Type B pancreatic cell (in vitro differentiated cells): ENCODE measurements at regions not wholly inside any gene's neighbourhood (a gene's known extent, or its start where the extent isn't known, plus 50 kb on each side); places are given as distances from the start of the nearest gene placed in this dataset.

Experiments used
- DNase-seq: peaks from one replicate; pipeline ENCODE4 v3.0.0; 2021; ENCODE audit warnings: mixed read lengths; ENCODE audit not compliant: unreplicated experiment; ENCODE audit errors: extremely low spot score
- H3K27ac Mint-ChIP-seq: 2 replicates; pipeline ENCODE4 v1.8.0; 2021; ENCODE audit warnings: mild to moderate bottlenecking, mixed read lengths
- H3K27me3 Mint-ChIP-seq: 2 replicates; pipeline ENCODE4 v1.8.0; 2021; ENCODE audit warnings: mixed read lengths
- H3K36me3 Mint-ChIP-seq: 2 replicates; pipeline ENCODE4 v1.8.0; 2021; ENCODE audit warnings: mixed read lengths
- H3K4me1 Mint-ChIP-seq: one replicate; pipeline ENCODE4 v1.8.0; 2021; ENCODE audit warnings: mixed read lengths; ENCODE audit not compliant: unreplicated experiment
- H3K4me3 Mint-ChIP-seq: 2 replicates; pipeline ENCODE4 v1.8.0; 2021; ENCODE audit warnings: mild to moderate bottlenecking, mixed read lengths
- H3K9me3 Mint-ChIP-seq: 2 replicates; pipeline ENCODE4 v1.8.0; 2021; ENCODE audit warnings: mixed read lengths
- TF ChIP-seq, protein P1 (sequence below): fragments of 200-600 bp; sonication (generic); conservative IDR thresholded peaks from 2 replicates; pipeline ENCODE4 v1.5.0; 2021; ENCODE audit warnings: antibody characterized with exemption, mild to moderate bottlenecking

DNA sequence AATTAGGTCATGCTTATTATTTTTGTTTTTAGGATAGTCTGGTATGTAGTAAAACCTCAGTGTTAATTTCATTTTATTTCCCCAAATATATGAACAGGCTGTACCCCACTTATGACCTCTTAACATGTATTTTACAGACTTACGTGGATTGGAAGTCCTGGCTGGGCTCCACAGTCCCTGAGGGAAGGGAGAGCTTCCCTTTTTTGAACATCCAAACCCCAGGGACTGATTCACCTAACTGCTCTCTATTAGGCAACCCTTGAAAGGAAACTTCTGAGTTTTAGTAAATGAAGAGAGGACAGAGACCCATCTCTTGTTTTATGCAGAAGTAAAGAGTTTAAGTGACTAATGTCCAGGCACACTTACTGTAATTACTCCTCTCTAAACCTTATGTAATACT, 233.1 kb upstream of the SPRY1 start:
- Mint-ChIP-seq H3K9me3 (no peaks in the 10 kb centered on the region), H3K27me3 (no peaks in the 10 kb centered on the region), H3K4me3 (no peak overlapping the region), H3K27ac (no peak overlapping the region), H3K4me1 (no peaks in the 10 kb centered on the region), H3K36me3 (peaks cover 5% of the 10 kb centered on the region)
- TF ChIP-seq, protein P1, sequence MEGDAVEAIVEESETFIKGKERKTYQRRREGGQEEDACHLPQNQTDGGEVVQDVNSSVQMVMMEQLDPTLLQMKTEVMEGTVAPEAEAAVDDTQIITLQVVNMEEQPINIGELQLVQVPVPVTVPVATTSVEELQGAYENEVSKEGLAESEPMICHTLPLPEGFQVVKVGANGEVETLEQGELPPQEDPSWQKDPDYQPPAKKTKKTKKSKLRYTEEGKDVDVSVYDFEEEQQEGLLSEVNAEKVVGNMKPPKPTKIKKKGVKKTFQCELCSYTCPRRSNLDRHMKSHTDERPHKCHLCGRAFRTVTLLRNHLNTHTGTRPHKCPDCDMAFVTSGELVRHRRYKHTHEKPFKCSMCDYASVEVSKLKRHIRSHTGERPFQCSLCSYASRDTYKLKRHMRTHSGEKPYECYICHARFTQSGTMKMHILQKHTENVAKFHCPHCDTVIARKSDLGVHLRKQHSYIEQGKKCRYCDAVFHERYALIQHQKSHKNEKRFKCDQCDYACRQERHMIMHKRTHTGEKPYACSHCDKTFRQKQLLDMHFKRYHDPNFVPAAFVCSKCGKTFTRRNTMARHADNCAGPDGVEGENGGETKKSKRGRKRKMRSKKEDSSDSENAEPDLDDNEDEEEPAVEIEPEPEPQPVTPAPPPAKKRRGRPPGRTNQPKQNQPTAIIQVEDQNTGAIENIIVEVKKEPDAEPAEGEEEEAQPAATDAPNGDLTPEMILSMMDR: no peak
- DNase-seq: no peak

DNA sequence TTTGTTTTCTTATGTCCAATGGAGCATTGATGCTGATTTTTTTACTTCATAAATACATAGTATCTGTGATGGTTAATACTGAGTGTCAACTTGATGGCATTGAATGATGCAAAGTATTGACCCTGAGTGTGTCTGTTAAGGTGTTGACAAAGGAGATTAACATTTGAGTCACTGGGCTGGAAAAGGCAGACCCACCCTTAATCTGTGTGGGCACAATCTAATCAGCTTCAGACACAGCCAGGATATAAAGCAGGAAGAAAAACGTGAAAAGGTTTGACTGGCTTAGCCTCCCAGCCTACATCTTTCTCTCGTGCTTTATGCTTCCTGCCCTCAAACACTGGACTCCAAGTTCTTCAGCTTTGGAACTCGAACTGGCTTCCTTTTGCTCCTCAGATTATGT, 230.6 kb upstream of the SPRY1 start:
- peaks cover 4% of the 10 kb centered on the region for H3K4me1 Mint-ChIP-seq
- TF ChIP-seq, protein P1: no peak
- no peak overlapping the region for H3K4me3 Mint-ChIP-seq
- H3K36me3 Mint-ChIP-seq: peaks cover 5% of the 10 kb centered on the region
- no peaks in the 10 kb centered on the region for H3K9me3 Mint-ChIP-seq
- no peak overlapping the region for H3K27ac Mint-ChIP-seq
- DNase-seq: no peak
- no peaks in the 10 kb centered on the region for H3K27me3 Mint-ChIP-seq

DNA sequence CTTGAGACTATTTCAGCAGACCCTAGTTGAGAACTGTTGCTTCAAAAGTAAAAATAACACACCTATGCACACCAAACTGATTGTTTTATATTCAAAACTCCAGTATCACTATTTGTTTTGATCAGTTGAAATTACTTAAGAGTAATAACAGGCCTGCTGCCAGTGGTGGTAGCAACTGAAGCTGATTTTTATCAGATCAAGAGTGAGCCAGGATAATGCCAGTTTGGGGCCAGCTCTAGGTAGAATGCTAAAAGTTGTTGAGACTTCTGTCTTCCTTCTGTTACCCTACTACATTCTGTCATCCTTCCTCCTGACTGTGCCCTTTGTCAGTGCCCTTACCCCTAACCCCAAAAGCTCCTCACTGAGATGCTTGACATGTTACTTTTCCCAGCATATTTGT, 228.7 kb upstream of the SPRY1 start:
- Mint-ChIP-seq H3K27ac (no peak overlapping the region), H3K4me3 (no peak overlapping the region), H3K4me1 (peaks cover 4% of the 10 kb centered on the region), H3K36me3 (peaks cover 5% of the 10 kb centered on the region), H3K9me3 (no peaks in the 10 kb centered on the region), H3K27me3 (no peaks in the 10 kb centered on the region)
- TF ChIP-seq, protein P1: no peak
- DNase-seq: no peak

DNA sequence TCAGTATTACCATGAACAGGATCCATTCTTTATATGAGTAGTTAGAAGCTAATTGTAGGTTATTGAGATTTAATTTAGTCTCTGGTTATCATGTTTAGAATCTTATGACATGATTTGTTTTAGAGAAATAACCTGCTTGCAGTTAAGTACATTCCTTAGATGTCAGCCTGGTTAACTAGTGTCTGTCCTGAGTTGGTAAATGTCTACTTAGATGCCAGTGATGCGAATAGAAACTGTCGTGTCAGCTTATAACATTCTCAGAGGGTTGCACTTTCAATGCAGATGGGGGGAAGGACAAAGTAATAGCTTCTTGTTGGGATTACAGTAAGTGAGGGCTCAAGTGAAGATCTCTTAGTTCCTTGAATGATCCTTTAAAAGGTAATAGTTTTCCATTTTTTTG, 227.8 kb upstream of the SPRY1 start:
- TF ChIP-seq, protein P1: no peak

DNA sequence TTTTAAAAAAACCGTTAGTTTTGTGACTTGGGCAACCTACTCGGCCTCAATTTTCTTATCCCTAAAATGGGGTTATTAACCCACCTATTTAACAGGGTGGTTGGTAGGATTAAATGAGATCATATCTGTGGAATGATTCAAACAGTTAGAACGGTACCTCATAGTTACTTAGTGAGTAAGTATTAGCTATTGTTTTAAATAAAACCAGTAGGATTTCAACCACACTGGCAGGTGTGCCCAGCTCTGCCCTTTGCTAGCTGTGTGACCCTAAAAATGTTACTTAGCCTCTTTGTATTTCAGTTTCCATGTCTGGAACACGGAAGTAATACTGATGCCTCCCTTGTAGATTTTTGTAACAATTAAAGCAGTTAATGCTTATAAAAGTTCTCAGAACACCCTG, 225.8 kb upstream of the SPRY1 start:
- Mint-ChIP-seq H3K36me3 (peaks cover 5% of the 10 kb centered on the region), H3K27ac (no peak overlapping the region), H3K9me3 (no peaks in the 10 kb centered on the region), H3K27me3 (no peaks in the 10 kb centered on the region), H3K4me3 (no peak overlapping the region), H3K4me1 (peaks cover 8% of the 10 kb centered on the region)
- TF ChIP-seq, protein P1: no peak
- no peak for DNase-seq

More for the DNA sequence above, 227.8 kb upstream of the SPRY1 start:
- Mint-ChIP-seq H3K4me3 (no peak overlapping the region), H3K36me3 (peaks cover 5% of the 10 kb centered on the region), H3K4me1 (peaks cover 4% of the 10 kb centered on the region), H3K27ac (no peak overlapping the region), H3K27me3 (no peaks in the 10 kb centered on the region), H3K9me3 (no peaks in the 10 kb centered on the region)
- no peak for DNase-seq

DNA sequence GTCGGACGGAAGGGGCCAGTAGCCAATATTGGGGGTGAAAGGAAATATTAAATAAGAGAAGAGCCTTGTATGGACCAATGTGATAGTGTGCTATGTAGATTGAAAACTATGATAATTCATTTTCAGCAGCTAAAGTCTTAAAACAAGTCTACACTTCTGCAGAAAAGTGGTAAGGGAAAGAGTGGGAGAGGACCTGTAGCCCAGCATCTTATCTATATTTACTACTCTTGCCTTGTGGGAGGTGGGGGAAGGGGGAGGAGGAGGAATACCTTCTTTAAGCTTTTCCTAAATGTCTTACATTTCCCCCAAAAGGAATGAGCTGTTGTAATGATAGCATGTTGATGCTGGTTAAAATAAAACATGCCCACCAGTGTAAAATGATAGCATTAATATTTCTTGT, 220.0 kb upstream of the SPRY1 start:
- Mint-ChIP-seq H3K4me1 (peaks cover 5% of the 10 kb centered on the region), H3K27me3 (no peaks in the 10 kb centered on the region), H3K36me3 (no peaks in the 10 kb centered on the region), H3K27ac (no peak overlapping the region), H3K9me3 (no peaks in the 10 kb centered on the region), H3K4me3 (no peak overlapping the region)
- TF ChIP-seq, protein P1: no peak
- no peak for DNase-seq
